ENCODE measurements at regions not wholly inside any gene's neighbourhood (a gene's known extent, or its start where the extent isn't known, plus 50 kb on each side); places are given as distances from the start of the nearest gene placed in this dataset.

DNA sequence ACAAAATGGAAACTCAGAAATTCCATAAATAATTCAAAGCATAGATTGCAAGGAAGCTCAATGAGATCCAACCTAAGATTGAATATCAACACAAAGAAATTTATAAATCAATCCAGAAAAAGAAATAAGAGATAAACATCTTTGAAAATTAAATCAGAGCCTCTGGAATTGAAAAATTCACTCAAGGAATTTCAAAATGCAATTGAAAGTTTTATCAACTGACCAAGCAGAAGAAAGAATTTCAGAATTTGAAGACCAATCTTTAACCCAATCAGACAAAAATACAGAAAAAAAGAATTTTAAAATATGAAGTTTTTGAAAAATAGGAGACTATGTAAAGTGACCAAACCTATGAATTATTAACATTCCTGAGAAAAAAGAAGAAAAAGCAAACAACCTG, 134.1 kb downstream of the GASK1B start:
- Histone ChIP-seq H3K4me1 (peaks cover 0 to 5% (median 2%) of the 10 kb centered on the region in 12 donors), H3K27me3 (no peaks in the 10 kb centered on the region), H3K9me3 (peaks cover 0 to 29% (median 7%) of the 10 kb centered on the region in 12 donors), H3K27ac (no peak overlapping the region), H3K36me3 (no peaks in the 10 kb centered on the region), H3K4me3 (no peak overlapping the region)
- TF ChIP-seq CTCF (IDR thresholded peaks at IDR 0.05) (no peak), POLR2A (IDR thresholded peaks at IDR 0.05) (no peak)
- no peak for DNase-seq
- intact Hi-C loops (cut with DNase I), result no loop called here
- no peak for ATAC-seq

- Histone ChIP-seq H3K36me3 (no peaks in the 10 kb centered on the region), H3K4me1 (peaks cover 0 to 18% (median 12%) of the 10 kb centered on the region in 12 donors), H3K9me3 (peaks cover 0 to 29% (median 7%) of the 10 kb centered on the region in 12 donors), H3K27ac (no peak overlapping the region), H3K4me3 (no peak overlapping the region), H3K27me3 (no peaks in the 10 kb centered on the region)
- TF ChIP-seq POLR2A (IDR thresholded peaks at IDR 0.05), result no peak
- TF ChIP-seq CTCF (IDR thresholded peaks at IDR 0.05), result no peak
- intact Hi-C loops (cut with DNase I), result no loop called here
- ATAC-seq, result no peak
- DNase-seq, result no peak
- 89 to 100% (median 94%) methylated on average over 1 of the region's 1 CpG for WGBS, 4 donors
Measured at GRCh38 chr4:158036998-158037397, 135.8 kb downstream of the GASK1B start.

DNA sequence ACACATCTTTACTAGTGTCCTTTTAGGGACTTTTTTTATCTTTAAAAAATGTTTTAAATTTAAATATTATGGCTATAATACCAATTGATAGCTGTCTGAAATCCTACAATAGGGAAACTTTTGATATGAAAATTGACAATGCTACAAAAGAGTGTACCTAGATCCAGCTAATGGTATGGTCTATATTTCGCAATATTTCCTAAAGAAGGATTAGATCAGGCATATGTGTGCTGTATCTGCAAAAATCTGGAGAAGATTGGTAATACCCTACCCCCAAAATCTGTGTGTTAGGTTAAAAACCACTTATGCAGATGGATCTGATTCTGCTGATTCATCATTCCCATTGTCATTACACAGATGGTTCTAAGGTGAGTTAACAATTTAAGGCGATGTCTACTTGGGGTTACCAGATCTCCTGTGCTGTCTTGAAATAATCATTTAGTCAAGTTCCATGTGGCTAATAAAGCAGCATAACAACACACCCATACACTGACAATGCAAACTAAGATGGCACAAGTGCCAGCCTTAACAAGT, 137.1 kb downstream of the GASK1B start:
- Histone ChIP-seq H3K27ac (no peak overlapping the region), H3K4me1 (peaks cover 0 to 18% (median 12%) of the 10 kb centered on the region in 12 donors), H3K4me3 (no peak overlapping the region), H3K9me3 (peaks cover 0 to 29% (median 7%) of the 10 kb centered on the region in 12 donors), H3K36me3 (no peaks in the 10 kb centered on the region), H3K27me3 (no peaks in the 10 kb centered on the region)
- DNase-seq (no peak), ATAC-seq (no peak)
- WGBS, 4 donors, result 86 to 100% (median 98%) methylated on average over 2 of the region's 2 CpGs
- TF ChIP-seq CTCF (IDR thresholded peaks at IDR 0.05) (no peak), POLR2A (IDR thresholded peaks at IDR 0.05) (no peak)
- intact Hi-C loops (cut with DNase I), result no loop called here

- WGBS, 4 donors, result 41 to 61% (median 53%) methylated on average over 5 of the region's 5 CpGs
- no peaks in the 10 kb centered on the region for H3K27me3 ChIP-seq
- no peak for DNase-seq
- intact Hi-C loops (cut with DNase I), result no loop called here
- ATAC-seq, result peak; percentile 15 to 89 (median 84)
- peaks cover 0 to 21% (median 12%) of the 10 kb centered on the region in 12 donors for H3K4me1 ChIP-seq
- H3K4me3 ChIP-seq, result peak overlapping the region in 1 of 12 donors; percentile 11
- TF ChIP-seq POLR2A (IDR thresholded peaks at IDR 0.05) (no peak), CTCF (IDR thresholded peaks at IDR 0.05) (no peak)
- no peaks in the 10 kb centered on the region for H3K36me3 ChIP-seq
- H3K27ac ChIP-seq, result peak overlapping the region in 11 of 12 donors; percentile 33 to 83 (median 59)
- H3K9me3 ChIP-seq, result peaks cover 0 to 21% (median 2%) of the 10 kb centered on the region in 12 donors
Measured at GRCh38 chr4:158033416-158034120, 139.3 kb downstream of the GASK1B start.
